Neural progenitor cell (in vitro differentiated cells): ENCODE measurements at regions not wholly inside any gene's neighbourhood (a gene's known extent, or its start where the extent isn't known, plus 50 kb on each side); places are given as distances from the start of the nearest gene placed in this dataset.

Experiments used
- DNase-seq: peaks from one replicate; pipeline ENCODE4 v3.0.0-alpha.2; 2016; ENCODE audit warnings: low spot score
- H2AFZ ChIP-seq: fragments of 200-600 bp; sonication (generic); replicated peaks from 2 replicates; pipeline ENCODE4 v1.6.1; 2016; ENCODE audit warnings: antibody characterized with exemption
- H3F3A ChIP-seq: fragments of 200-600 bp; sonication (generic); 2 replicates; pipeline ENCODE4 v1.6.1; 2016; ENCODE audit warnings: antibody characterized with exemption, low read depth
- H3K27ac ChIP-seq: fragments of 200-600 bp; sonication (generic); 2 replicates; pipeline ENCODE4 v1.5.1; 2016; ENCODE audit warnings: mild to moderate bottlenecking
- H3K27me3 ChIP-seq: fragments of 200-600 bp; sonication (generic); 2 replicates; pipeline ENCODE4 v1.6.1; 2016; ENCODE audit warnings: mild to moderate bottlenecking, moderate library complexity
- H3K36me3 ChIP-seq: fragments of 200-600 bp; sonication (generic); 2 replicates; pipeline ENCODE4 v1.5.1; 2016
- H3K4me1 ChIP-seq: fragments of 200-600 bp; sonication (generic); 2 replicates; pipeline ENCODE4 v1.6.1; 2016; ENCODE audit warnings: mixed run types
- H3K4me2 ChIP-seq: fragments of 200-600 bp; sonication (generic); 2 replicates; pipeline ENCODE4 v1.6.1; 2016
- H3K4me3 ChIP-seq: fragments of 200-600 bp; sonication (generic); 2 replicates; pipeline ENCODE4 v1.5.1; 2016
- H3K79me2 ChIP-seq: fragments of 200-600 bp; sonication (generic); 2 replicates; pipeline ENCODE4 v1.6.1; 2016; ENCODE audit warnings: low read depth
- H3K9ac ChIP-seq: fragments of 200-600 bp; sonication (generic); 2 replicates; pipeline ENCODE4 v1.6.1; 2016
- H3K9me3 ChIP-seq: fragments of 200-600 bp; sonication (generic); 2 replicates; pipeline ENCODE4 v1.5.1; 2016; ENCODE audit warnings: low read depth
- H4K20me1 ChIP-seq: fragments of 200-600 bp; sonication (generic); 2 replicates; pipeline ENCODE4 v1.6.1; 2016; ENCODE audit warnings: low read depth
- H3K27ac Mint-ChIP-seq: 3 replicates; pipeline ENCODE4 v1.8.0; 2021; ENCODE audit warnings: mixed read lengths
- H3K27me3 Mint-ChIP-seq: 2 replicates; pipeline ENCODE4 v1.8.0; 2022; ENCODE audit warnings: low read depth, mild to moderate bottlenecking, inconsistent platforms, moderate library complexity, mixed read lengths; ENCODE audit not compliant: insufficient read depth
- H3K36me3 Mint-ChIP-seq: 3 replicates; pipeline ENCODE4 v1.8.0; 2021; ENCODE audit warnings: mixed read lengths
- H3K4me1 Mint-ChIP-seq: 3 replicates; pipeline ENCODE4 v1.8.0; 2021; ENCODE audit warnings: mixed read lengths
- H3K4me3 Mint-ChIP-seq: 3 replicates; pipeline ENCODE4 v1.8.0; 2021; ENCODE audit warnings: mild to moderate bottlenecking, moderate library complexity, mixed read lengths
- H3K9me3 Mint-ChIP-seq: 3 replicates; pipeline ENCODE4 v1.8.0; 2020; ENCODE audit warnings: mixed read lengths
- EZH2 ChIP-seq: fragments of 200-600 bp; sonication (generic); IDR thresholded peaks from 2 replicates; pipeline ENCODE4 v1.6.1; 2017; ENCODE audit warnings: antibody characterized with exemption, mild to moderate bottlenecking, moderate library complexity
- EZH2phosphoT487 ChIP-seq: fragments of 200-600 bp; sonication (generic); IDR thresholded peaks from 2 replicates; pipeline ENCODE4 v1.6.1; 2017; ENCODE audit warnings: antibody characterized with exemption
- TF ChIP-seq, protein P1 (sequence below): fragments of 200-600 bp; sonication (generic); IDR thresholded peaks from 2 replicates; pipeline ENCODE4 v1.5.1; 2017; ENCODE audit warnings: antibody characterized with exemption, mild to moderate bottlenecking

- peaks cover 31% of the 10 kb centered on the region for H3K4me1 ChIP-seq
- peaks cover 21% of the 10 kb centered on the region for H3F3A ChIP-seq
- H2AFZ ChIP-seq: no peak overlapping the region
- no peak overlapping the region for H3K27ac ChIP-seq
- peaks cover 2% of the 10 kb centered on the region for H3K36me3 Mint-ChIP-seq
- no peaks in the 10 kb centered on the region for H3K9me3 Mint-ChIP-seq
- H3K4me1 Mint-ChIP-seq: peaks cover 49% of the 10 kb centered on the region
- peaks cover 3% of the 10 kb centered on the region for H3K27me3 Mint-ChIP-seq
- DNase-seq: no peak
- no peak overlapping the region for H3K4me2 ChIP-seq
- H3K9me3 ChIP-seq: no peaks in the 10 kb centered on the region
- TF ChIP-seq EZH2phosphoT487 (no peak), EZH2 (no peak)
- TF ChIP-seq, protein P1, sequence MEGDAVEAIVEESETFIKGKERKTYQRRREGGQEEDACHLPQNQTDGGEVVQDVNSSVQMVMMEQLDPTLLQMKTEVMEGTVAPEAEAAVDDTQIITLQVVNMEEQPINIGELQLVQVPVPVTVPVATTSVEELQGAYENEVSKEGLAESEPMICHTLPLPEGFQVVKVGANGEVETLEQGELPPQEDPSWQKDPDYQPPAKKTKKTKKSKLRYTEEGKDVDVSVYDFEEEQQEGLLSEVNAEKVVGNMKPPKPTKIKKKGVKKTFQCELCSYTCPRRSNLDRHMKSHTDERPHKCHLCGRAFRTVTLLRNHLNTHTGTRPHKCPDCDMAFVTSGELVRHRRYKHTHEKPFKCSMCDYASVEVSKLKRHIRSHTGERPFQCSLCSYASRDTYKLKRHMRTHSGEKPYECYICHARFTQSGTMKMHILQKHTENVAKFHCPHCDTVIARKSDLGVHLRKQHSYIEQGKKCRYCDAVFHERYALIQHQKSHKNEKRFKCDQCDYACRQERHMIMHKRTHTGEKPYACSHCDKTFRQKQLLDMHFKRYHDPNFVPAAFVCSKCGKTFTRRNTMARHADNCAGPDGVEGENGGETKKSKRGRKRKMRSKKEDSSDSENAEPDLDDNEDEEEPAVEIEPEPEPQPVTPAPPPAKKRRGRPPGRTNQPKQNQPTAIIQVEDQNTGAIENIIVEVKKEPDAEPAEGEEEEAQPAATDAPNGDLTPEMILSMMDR: no peak
- H3K9ac ChIP-seq: no peak overlapping the region
- H3K4me3 Mint-ChIP-seq: no peak overlapping the region
- H3K27me3 ChIP-seq: no peaks in the 10 kb centered on the region
- no peaks in the 10 kb centered on the region for H4K20me1 ChIP-seq
- no peaks in the 10 kb centered on the region for H3K36me3 ChIP-seq
- H3K4me3 ChIP-seq: no peak overlapping the region
- no peak overlapping the region for H3K27ac Mint-ChIP-seq
- no peaks in the 10 kb centered on the region for H3K79me2 ChIP-seq
These were observed 200.2 kb downstream of the SEMA6A start for GRCh38 chr5:116374434-116374852.

DNA sequence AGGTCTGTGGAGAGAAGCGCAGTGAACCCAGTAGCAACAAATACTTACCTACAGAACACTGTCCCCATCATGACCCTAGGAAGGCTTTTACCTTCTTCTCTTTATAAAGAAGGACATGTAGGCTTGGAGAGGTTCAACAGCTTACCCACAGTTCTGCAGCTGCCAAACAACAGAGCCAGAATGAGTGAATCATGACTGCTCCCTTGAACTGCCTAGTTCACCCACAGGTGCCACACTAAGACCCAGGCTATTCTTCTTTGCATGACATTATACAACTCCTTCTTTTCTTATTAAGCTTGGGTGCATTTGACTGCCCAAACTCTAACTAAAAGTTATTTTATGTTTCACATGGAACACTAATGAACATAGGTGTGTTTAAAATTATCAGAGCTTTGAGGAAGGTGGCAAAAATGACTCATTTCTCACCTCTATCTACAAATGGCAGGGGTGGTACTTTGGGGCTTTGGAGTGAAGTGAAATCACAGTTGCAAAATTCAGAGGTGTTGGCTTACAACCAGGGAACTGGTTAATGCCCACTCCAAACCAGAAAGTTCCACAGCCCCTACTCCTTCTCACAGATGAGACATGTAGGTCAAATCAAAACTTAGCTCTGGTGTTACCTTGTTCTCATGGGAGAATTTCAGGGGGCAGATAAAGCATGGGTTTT is 201.6 kb downstream of the SEMA6A start:
- no peak for TF ChIP-seq EZH2phosphoT487
- Histone ChIP-seq H3K4me1 (peaks cover 25% of the 10 kb centered on the region), H4K20me1 (no peaks in the 10 kb centered on the region), H3F3A (peaks cover 21% of the 10 kb centered on the region), H3K27me3 (no peaks in the 10 kb centered on the region), H2AFZ (no peak overlapping the region), H3K27ac (no peak overlapping the region), H3K9me3 (no peaks in the 10 kb centered on the region), H3K9ac (no peak overlapping the region), H3K79me2 (no peaks in the 10 kb centered on the region), H3K4me3 (no peak overlapping the region), H3K36me3 (no peaks in the 10 kb centered on the region), H3K4me2 (no peak overlapping the region)
- Mint-ChIP-seq H3K36me3 (peaks cover 2% of the 10 kb centered on the region), H3K4me3 (no peak overlapping the region), H3K27me3 (peaks cover 3% of the 10 kb centered on the region), H3K9me3 (no peaks in the 10 kb centered on the region), H3K4me1 (peaks cover 36% of the 10 kb centered on the region), H3K27ac (no peak overlapping the region)
- DNase-seq: no peak

GRCh38 chr5:116371935-116372334 is 202.7 kb downstream of the SEMA6A start:
- DNase-seq: no peak
- Mint-ChIP-seq H3K27ac (no peak overlapping the region), H3K9me3 (no peaks in the 10 kb centered on the region), H3K27me3 (peaks cover 3% of the 10 kb centered on the region), H3K4me1 (peaks cover 27% of the 10 kb centered on the region), H3K36me3 (peaks cover 2% of the 10 kb centered on the region), H3K4me3 (no peak overlapping the region)
- no peak overlapping the region for H3K27ac ChIP-seq
- H4K20me1 ChIP-seq: no peaks in the 10 kb centered on the region
- H3K9ac ChIP-seq: no peak overlapping the region
- H3K9me3 ChIP-seq: no peaks in the 10 kb centered on the region
- H3K27me3 ChIP-seq: no peaks in the 10 kb centered on the region
- H3K4me1 ChIP-seq: peaks cover 14% of the 10 kb centered on the region
- H3K36me3 ChIP-seq: no peaks in the 10 kb centered on the region
- TF ChIP-seq, protein P1: no peak
- TF ChIP-seq EZH2: no peak
- no peak for TF ChIP-seq EZH2phosphoT487
- H3K4me3 ChIP-seq: no peak overlapping the region
- no peak overlapping the region for H3K4me2 ChIP-seq
- peaks cover 13% of the 10 kb centered on the region for H3F3A ChIP-seq
- no peaks in the 10 kb centered on the region for H3K79me2 ChIP-seq
- H2AFZ ChIP-seq: no peak overlapping the region

GRCh38 chr5:116371431-116371830 is 203.2 kb downstream of the SEMA6A start:
- no peak overlapping the region for H3K27ac Mint-ChIP-seq
- Histone ChIP-seq H4K20me1 (no peaks in the 10 kb centered on the region), H3K9me3 (no peaks in the 10 kb centered on the region), H3K4me1 (peaks cover 9% of the 10 kb centered on the region), H3K27me3 (no peaks in the 10 kb centered on the region), H3K4me2 (no peak overlapping the region), H3F3A (peaks cover 8% of the 10 kb centered on the region), H3K4me3 (no peak overlapping the region), H3K36me3 (no peaks in the 10 kb centered on the region), H2AFZ (no peak overlapping the region), H3K79me2 (no peaks in the 10 kb centered on the region), H3K27ac (no peak overlapping the region), H3K9ac (no peak overlapping the region)
- H3K9me3 Mint-ChIP-seq: no peaks in the 10 kb centered on the region
- H3K36me3 Mint-ChIP-seq: peaks cover 2% of the 10 kb centered on the region
- H3K4me1 Mint-ChIP-seq: peaks cover 24% of the 10 kb centered on the region
- no peak for DNase-seq
- TF ChIP-seq EZH2 (no peak), EZH2phosphoT487 (no peak)
- TF ChIP-seq, protein P1: no peak
- H3K27me3 Mint-ChIP-seq: peaks cover 2% of the 10 kb centered on the region
- H3K4me3 Mint-ChIP-seq: no peak overlapping the region
